Skeletal muscle cell (primary cell): ENCODE measurements at regions not wholly inside any gene's neighbourhood (a gene's known extent, or its start where the extent isn't known, plus 50 kb on each side); places are given as distances from the start of the nearest gene placed in this dataset.

ENCODE experiments used
- DNase-seq: peaks from one replicate; pipeline ENCODE4 v3.0.0-alpha.2; 2010; ENCODE audit warnings: low read depth
- H3K4me3 ChIP-seq: 2 replicates; pipeline ENCODE4 v1.5.1; 2011; ENCODE audit warnings: low read depth, mild to moderate bottlenecking, control low read depth, low read length, moderate library complexity

GRCh38 chr7:39880556-39880955 lies 69.5 kb upstream of the CDK13 start:
- DNase-seq: no peak
- H3K4me3 ChIP-seq: no peak overlapping the region

- no peak for DNase-seq
- H3K4me3 ChIP-seq: no peak overlapping the region
Measured at GRCh38 chr7:39882148-39882784, 67.8 kb upstream of the CDK13 start.

GRCh38 chr7:39883812-39884390 lies 66.2 kb upstream of the CDK13 start:
- DNase-seq: no peak
- no peak overlapping the region for H3K4me3 ChIP-seq

GRCh38 chr7:39888171-39888853 lies 61.7 kb upstream of the CDK13 start:
- no peak for DNase-seq
- no peak overlapping the region for H3K4me3 ChIP-seq

GRCh38 chr7:39890411-39890810 lies 59.6 kb upstream of the CDK13 start:
- no peak overlapping the region for H3K4me3 ChIP-seq
- DNase-seq: no peak

- no peak overlapping the region for H3K4me3 ChIP-seq
- no peak for DNase-seq
Measured at GRCh38 chr7:39891894-39892293, 58.2 kb upstream of the CDK13 start.

- H3K4me3 ChIP-seq: no peak overlapping the region
- no peak for DNase-seq
Measured at GRCh38 chr7:39892361-39892760, 57.7 kb upstream of the CDK13 start.

GRCh38 chr7:39894904-39895303 lies 55.2 kb upstream of the CDK13 start:
- DNase-seq: no peak

GRCh38 chr7:39896840-39897239 lies 53.2 kb upstream of the CDK13 start:
- no peak overlapping the region for H3K4me3 ChIP-seq
- no peak for DNase-seq

More at GRCh38 chr7:39894904-39895303, 55.2 kb upstream of the CDK13 start:
- H3K4me3 ChIP-seq: no peak overlapping the region

- DNase-seq: no peak
- no peak overlapping the region for H3K4me3 ChIP-seq
Measured at GRCh38 chr7:39898867-39899266, 51.2 kb upstream of the CDK13 start.
